Occipital lobe (tissue), 1 donor: ENCODE measurements at regions not wholly inside any gene's neighbourhood (a gene's known extent, or its start where the extent isn't known, plus 50 kb on each side); places are given as distances from the start of the nearest gene placed in this dataset.

Experiments used
- DNase-seq: peaks from one replicate; lab custom pipeline; 2025; lab: John Stamatoyannopoulos, UW

DNA sequence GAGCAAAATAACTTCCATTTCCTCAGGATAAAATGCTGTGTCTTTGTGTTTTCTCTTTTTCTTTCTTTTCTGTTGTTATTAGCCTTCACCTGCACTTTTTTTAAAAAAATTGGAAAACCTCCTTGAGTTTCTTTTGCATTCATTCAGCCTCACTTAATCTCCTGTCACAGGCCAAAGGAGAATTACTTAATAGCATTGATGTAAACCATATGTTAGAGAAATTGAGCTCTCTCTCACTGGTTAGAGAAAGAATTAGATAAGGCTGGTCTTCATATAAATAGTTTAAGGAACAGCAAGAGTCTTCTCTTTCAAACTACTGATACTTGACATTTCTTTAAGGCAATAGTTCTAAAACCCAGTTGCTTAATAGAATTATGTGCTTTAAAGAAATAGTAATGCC, 564.2 kb downstream of the TFAP2B start:
- DNase-seq, result no peak

DNA sequence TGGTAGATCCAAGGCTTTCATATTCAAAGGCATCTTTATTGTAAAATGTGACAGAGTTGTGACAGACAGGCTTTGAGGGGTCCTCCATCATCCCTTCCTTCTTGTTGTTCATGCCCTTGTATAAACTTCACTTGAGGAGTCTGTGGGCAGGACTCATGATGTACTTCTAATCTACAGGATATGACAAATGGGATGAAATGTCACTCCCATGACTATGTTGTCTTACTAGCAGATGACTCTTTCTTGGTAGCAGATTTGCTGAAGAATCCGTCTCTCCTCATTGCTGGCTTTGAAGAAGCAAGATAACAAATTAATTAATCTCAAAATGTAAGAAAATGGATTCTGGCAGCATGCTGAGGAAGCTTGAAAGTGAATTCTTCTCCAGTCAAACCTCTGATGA, 566.1 kb downstream of the TFAP2B start:
- DNase-seq, result no peak

DNA sequence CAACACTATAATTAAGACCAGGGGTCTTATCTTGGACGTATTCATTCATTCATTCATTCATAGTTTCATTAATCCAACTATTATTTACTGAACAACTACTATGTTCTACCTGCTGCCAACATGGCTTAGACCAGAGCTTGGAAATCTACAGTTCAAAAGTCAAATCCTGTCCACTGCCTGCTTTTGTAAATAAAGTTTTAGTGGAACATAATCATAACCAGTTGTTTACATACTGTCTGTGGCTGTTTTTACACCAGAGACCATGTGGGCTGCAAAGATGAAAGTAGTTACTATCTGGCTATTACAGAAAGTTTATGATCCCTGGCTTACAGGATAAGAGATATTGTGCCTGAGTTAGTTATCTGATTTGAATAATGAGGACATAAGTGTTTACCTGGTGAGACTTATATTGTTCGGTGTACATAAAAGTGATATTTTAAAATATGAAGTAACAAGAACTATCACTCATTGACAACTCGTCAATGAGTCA, 567.7 kb downstream of the TFAP2B start:
- DNase-seq, result no peak

DNA sequence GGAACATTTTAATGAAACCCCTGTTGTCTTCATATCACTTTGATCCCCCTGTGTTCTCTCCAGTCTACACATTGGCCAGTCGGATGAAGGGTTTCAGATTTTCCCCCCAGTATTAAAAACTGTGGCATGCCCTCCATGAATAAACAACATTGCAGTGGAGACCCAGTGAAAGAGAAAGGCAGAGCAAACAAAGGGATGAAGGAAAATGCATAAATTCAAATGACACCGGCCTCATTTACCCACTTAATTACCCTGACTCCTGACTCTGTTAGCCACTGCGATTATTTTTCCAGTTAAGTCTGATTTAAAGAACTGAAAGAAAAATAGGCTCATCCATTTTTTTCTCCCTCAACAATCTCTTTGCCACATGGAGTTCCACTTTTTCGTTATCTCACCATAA, 569.2 kb downstream of the TFAP2B start:
- no peak for DNase-seq

DNA sequence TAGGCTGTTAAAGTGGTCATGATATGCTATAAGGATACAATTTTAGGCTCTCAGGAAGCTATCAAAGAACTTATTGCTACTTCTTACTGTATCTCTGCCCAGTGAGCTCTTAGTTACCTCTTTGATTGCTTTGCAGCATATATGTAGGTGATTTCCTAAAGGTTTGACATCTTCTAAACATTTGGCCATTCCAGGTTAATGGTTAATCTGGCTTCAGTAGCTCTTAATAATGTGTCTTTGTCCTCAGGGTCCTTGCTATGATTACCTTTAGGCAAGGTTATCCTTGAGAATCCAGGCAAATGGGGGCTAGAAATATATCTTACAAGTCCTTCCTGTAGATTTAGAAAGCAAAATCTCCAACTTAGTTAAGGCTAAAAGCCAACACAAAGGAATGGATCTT, 575.4 kb downstream of the TFAP2B start:
- DNase-seq, result no peak

DNA sequence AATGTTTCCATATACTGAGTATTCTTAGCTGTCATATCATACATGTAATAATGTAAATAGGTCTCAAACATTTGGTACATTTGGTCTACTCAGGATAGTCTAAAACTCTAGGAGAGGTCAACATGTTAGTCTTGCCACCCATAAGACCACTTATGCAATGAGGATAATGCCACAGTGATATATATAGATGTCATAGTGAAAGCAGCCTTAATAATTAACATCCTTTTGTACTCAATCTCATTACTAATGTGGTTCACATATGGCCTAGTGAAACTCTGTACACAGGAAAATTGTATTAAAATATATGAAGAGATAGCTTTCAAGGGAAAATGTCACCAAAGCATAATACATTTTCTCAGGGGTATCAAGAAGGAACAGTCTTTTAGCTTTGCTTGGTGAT, 577.9 kb downstream of the TFAP2B start:
- no peak for DNase-seq

DNA sequence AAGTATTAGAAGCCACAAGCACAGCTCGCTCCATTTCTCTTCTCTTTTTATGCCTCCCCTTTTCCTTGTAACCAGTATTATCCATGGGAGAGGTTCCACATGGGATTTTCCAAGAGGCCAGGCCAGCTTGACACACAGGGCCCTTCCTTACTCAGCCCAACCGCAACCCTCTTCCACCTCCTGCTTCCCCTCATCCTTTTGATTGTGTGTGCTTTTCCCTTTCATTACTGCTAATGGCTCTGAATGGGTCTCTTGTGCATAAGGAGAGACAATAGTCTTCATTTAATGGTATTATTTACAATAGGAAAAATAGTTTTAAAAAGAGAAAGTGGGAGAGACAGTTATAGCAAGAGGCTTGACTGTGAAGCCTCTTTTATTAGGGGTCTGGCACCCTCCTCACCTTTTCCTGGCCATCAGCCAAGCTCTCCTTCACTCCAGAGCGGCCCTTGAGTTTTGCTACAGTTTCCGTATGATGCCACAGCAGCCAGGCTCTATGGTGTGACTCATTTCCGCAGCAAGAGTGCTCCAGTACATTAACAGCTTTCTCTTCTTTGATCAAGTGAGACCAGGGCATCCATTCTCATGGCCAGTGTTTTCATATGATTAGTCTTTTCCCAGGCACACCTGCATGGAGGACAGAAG, 579.5 kb downstream of the TFAP2B start:
- DNase-seq, result no peak

DNA sequence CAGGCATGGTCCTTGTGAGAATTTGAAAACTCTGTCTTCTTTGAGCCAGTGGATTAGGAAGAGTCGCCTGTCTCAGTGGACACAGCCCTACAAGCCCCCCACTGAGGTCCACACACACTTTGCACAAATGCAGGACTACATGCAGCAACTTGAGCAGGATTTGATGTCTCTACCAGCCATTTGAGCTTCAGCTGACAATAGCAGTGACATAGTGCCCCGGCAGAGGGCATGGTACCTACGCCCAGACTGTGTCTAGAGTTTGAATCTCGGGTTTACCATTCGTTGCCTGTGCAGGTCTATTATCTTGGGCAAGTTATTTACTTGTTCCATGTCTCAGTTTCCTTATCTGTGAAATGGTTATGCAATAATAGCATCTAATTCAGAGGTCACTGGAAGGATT, 580.1 kb downstream of the TFAP2B start:
- DNase-seq, result no peak

DNA sequence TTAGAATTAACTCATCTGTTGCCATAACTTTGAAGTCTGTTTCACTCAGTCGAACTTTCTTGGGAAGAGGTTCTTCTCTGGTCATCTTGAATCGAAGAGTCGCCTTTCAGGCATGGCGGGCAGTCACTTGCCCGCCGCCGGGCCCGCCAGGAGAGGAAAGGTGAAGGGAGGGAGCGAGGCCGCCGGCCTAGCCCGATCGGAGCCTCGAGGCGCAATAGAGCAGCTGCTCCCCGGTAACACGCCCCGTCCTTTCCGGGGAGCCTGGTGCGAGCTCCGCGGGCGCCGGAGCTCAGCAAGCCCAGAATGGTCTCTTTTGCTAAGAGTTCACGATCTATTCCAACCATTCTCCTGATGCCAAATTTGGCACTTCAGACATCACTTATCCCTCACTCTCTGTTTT, 591.8 kb downstream of the TFAP2B start:
- DNase-seq, result no peak

DNA sequence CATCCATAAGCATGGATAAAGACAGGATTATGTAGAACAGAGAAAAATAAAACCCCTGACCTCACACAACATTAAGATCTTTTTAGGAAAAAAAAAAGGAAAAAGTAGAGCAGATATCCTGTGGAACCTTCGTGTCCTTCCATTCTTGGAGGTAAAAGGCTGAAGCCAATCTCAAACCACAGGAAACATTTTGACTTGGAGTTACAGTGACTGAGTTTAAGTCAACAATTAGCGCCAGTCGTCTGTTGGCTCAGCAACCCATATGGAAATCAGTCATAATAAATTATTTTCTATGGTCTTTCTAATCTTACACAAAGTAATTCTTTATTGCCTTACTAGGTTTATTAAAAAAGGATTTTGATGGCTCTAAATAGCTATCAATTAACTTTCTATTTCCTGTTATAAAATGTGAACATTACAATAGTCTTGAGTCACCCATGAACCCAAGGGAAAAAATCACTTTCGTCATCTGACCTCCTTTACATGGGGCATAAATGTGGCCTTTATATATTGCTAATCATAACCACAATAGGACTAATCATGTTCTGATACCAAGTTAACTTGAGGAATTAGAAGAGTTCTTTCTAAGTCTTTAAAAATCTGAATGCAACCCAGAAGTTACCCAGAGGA, 592.9 kb downstream of the TFAP2B start:
- no peak for DNase-seq

DNA sequence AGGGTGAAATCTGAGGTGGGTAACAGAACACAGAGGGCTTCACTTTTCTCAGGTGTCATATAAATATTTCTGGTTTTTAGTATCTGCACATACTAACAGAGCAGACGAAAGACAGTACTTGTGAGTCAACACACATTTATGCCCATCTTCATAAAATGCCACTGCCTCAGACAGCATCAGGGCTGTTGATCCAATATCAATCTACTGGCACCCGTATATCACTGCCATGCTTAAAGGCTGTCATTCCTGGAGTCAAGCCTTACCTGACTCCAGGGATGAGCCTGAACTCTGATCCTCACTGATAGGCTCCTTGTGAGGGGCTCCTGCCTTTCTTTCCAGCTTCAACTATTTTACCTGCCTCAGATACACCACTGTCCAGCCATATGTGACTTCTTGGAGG, 595.7 kb downstream of the TFAP2B start:
- no peak for DNase-seq

DNA sequence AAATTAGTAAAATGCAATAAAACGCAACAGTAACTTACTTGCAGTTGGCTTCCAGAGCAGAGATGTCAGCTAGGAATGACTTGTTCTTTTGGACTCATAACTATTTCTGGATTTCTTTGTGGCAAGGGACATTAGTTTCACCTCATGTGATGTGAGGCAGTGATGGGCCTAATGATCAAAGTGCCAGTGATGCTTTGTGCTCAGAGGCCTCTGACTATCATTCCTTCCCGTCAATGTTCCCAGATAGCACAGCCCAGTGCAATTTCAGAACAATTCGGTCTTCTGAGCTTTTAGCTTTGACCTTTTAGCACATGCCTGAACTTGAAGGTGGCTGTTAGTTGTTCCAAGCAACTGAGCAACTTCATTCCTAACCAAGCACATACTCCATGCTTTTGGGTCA, 596.8 kb downstream of the TFAP2B start:
- DNase-seq, result no peak

DNA sequence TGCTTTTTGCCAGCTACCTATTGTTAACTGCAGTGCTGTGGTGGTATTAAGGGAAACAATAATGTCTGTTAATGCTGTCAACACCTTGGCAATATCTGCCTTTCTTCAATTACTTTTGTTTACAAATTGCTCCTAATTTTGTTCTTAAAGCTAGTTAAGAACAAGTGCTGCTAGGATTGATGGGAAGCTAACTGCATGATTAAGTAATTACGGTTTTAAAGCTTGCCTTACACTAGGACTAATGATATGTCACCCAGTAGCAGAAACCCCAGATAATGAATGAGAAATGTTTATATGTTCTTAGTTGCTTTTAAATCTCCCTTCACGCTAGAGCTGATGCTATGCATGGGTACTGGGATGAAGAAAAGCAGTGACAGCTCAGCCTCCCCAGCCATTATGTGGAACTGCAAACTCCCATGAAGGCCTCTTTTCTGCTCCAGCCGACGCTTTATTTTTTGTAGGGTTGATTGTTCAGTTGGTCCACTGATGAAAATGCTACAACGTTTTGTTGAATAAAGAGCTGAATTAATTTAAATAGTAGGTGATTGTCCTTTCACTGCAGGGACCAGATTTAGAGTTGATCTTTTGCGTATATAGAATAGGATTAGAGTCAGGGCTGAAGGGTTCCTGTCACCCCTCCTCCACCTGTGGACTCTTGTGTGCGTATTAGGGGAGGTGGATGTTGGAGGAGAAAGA, 610.5 kb downstream of the TFAP2B start:
- no peak for DNase-seq

DNA sequence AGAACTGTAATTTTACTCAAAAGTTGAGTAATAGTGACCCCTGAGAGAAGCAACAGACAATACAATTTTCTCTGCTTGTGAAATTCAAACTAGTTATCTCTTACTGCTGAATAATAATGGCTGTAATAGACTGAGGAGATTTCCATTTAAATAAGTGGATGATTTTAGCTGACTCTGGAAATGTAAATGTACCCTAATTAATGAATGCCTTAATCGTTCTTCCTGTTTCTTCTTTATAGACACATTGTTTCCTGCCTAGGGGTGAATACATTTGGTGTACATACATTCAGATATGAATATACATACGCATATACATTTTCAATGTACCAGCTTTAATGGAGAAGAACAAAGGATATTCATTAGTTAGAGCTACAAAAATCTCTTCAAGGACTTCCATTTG, 611.9 kb downstream of the TFAP2B start:
- no peak for DNase-seq

DNA sequence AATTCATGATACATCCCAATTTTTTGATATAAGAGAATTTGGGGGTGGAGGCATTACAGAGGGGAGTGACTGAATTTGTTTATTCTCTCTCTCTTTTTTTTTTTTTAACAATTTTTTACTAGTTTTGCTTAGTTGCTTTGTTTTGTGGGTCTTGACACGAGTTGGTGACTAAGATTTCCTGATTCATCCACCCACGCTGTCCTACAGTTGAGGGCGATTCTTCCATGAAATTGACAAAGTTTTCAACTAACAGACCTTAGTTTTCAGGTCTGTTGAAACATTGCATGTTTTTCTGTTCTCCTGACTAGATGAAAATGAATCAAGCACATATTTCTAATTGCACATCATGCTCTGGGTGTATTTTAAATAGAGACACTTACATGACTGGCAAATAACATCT, 613.8 kb downstream of the TFAP2B start:
- DNase-seq, result no peak

DNA sequence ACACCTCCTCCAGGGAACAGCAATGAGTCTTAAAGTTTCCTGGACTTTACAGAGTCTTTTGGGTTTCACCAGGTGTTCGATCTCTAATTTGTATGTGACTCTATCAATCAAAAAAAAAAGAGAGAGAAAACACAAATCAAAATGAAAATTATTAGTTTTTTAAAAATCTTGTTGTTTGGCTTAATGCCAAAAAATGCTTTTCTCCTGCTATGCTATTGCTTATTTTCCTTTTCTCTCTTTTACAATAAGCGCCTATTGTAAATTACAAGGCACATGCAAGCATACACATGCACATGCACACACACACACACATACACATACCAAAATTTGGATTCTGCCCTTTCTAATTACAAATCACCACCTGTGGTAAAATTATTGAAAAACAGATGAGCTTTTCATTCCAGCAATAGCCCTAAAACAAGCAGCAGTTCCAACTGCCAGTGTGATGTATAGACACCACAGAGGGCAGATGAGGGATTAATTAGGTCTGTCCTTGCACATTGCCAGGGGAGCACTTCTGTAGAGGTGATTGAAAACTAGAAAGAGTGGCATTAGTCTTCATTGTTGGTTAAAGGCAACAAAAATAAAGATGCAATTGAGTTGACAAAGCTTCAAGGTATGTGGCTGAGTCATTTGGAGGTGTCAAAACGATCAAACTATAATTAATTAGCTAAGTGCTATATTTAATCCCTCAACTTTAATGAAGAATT, 631.7 kb downstream of the TFAP2B start:
- DNase-seq, result no peak

DNA sequence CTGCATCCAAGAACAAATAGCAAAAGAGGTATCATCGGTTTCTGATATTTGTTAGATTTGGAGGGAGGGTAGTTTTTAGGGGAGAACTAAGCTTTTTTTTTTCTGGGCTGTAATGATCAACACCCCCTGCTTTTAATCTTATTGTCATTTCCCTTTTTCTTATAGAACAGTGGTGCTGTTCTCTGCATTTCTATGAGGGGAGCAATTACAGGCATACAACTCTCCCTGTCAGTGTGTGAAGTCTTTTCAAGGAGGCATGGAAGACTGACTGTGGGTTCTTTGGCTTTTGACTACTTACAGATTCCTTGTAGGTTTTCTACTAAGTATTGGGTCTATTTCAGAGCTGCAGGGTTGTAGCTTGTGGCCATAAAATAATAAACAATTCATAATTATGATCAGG, 632.3 kb downstream of the TFAP2B start:
- DNase-seq, result no peak

DNA sequence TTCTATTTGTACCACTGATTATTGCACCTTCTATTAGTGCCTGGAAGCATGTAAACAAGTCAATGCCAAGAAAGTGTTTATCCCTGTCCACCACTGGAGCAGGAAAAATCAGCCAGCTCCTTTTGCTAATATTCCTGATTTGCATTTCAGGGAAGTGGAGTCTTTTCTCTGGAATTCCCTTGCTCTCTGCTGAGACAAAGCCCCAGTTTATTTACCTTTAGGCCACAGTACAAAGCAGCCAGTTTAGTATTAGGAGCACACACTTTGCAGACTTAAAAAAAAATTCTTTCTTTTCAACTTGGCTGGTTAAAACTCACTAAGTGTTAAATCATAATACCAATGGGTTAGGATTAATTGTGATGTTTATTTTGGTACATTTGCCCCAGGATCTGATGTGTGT, 631.1 kb downstream of the PKHD1 start:
- DNase-seq, result no peak

DNA sequence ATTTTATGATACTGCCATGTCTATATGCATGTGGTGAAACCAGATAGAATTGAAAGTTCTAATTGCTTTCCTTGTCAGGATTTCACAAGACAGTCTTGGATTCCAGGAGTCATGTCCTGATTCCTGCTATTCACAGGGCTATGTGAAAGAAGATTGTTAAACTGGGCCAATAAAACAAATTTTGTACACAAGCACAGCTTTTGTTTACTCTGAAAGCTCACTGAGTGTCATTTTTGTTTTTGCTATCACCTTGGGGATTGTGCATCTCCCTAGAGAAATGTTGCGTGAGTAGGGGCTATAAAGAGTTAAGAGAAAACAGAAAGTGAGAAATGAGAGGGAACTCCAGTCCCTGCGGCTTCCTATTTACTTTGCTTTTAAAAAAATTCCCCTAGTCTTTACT, 627.5 kb downstream of the PKHD1 start:
- DNase-seq, result no peak

DNA sequence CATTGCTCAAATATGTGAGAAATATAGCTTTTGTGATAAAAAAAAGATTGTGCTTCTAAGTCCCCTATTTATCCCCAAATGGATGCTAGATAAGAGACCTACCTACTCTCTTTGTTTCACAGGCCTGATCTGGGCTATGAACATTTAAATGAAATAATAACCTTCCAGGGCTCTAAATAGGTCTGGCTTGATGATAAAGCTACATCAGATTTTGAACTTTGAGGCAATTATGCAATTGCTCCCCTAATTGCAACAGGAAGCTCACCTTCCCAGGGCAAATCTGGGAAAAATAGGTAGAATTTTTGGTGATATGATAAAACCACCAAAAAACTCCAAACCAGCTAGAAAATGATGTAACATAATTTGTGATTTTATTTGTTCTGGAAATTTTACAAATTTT, 624.5 kb downstream of the PKHD1 start:
- no peak for DNase-seq

DNA sequence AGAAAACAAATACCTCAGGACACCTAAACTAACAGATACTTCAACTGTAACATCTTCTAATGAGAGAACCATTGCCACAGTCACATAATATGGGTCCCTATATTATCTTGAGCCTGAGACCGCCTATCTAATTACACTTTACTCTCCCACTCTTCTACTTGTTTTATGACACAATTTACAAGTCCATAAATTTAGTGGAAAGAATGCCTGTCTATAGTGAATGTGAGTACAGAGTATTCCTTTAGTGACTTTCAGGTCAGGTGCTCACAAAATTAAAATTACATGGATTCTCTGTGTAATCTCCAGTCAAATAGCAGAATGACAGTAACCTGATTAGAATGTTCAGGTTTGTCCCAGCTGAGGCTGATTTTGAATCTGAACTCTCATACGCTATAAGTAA, 624.1 kb downstream of the PKHD1 start:
- no peak for DNase-seq

DNA sequence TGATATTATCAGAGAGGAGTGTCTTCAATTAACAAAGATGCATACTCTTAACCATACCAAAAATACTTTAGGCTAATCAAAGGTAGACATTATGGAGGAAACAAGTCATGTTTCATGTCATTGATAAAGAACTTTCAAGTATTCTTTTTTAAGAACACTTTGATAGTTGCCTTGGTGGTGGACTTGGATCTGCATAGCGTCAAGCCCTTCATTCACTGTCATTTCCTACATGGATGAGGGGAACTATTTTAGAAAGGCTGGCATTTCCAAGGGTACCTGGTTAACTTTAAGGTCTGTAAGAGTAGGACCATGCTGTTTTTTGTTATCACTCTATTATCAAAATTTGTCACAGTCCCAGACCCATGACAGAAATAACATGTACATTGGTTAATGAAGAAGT, 622.5 kb downstream of the PKHD1 start:
- DNase-seq, result no peak
